ENCODE measurements at regions not wholly inside any gene's neighbourhood (a gene's known extent, or its start where the extent isn't known, plus 50 kb on each side); places are given as distances from the start of the nearest gene placed in this dataset.

DNA sequence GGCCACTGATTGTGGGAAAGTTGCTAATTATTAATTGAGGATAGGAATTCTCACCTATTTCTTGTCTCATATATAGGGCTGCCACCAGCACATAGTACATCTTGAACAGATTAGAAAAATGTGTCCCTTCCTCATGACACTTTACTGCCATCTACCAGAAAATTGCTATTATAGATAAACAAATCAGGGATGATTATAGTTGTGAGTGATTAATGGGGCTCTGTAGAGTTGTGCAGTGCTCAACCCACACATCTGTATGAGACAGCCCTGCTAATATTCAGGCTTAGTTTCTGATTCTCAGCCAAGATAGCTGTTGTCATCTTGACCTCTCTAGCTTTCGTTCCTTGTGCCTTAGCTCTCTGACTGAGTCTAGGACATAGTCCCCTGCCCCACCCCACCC, 373.3 kb downstream of the TLE4 start:
- TF ChIP-seq EP300 (IDR thresholded peaks at IDR 0.05): no peak
- TF ChIP-seq, protein P1, sequence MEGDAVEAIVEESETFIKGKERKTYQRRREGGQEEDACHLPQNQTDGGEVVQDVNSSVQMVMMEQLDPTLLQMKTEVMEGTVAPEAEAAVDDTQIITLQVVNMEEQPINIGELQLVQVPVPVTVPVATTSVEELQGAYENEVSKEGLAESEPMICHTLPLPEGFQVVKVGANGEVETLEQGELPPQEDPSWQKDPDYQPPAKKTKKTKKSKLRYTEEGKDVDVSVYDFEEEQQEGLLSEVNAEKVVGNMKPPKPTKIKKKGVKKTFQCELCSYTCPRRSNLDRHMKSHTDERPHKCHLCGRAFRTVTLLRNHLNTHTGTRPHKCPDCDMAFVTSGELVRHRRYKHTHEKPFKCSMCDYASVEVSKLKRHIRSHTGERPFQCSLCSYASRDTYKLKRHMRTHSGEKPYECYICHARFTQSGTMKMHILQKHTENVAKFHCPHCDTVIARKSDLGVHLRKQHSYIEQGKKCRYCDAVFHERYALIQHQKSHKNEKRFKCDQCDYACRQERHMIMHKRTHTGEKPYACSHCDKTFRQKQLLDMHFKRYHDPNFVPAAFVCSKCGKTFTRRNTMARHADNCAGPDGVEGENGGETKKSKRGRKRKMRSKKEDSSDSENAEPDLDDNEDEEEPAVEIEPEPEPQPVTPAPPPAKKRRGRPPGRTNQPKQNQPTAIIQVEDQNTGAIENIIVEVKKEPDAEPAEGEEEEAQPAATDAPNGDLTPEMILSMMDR (IDR thresholded peaks at IDR 0.05): no peak
- TF ChIP-seq POLR2A (IDR thresholded peaks at IDR 0.05): no peak
- no peak for TF ChIP-seq POLR2AphosphoS5 (IDR thresholded peaks at IDR 0.05)

Measured in sigmoid colon (tissue), 4 donors.